WTC11 (cell line): ENCODE measurements at regions not wholly inside any gene's neighbourhood (a gene's known extent, or its start where the extent isn't known, plus 50 kb on each side); places are given as distances from the start of the nearest gene placed in this dataset.
"Not testable (repeated sequence)": the region's sequence is repeated elsewhere in the genome, so short reads cannot be mapped to it uniquely, and the experiment has no call there.

Experiments
- ATAC-seq: fragments of 200-7000 bp; cut with Tn5 transposase; 2 replicates; pipeline ENCODE4 v1.10.0; 2021; ENCODE audit warnings: mild to moderate bottlenecking, moderate library complexity
- CTCF ChIA-PET: fragments of 300-600 bp; sonication (Branson Sonifier 250); formaldehyde crosslinking; loops from one replicate; lab custom pipeline; 2021; ENCODE audit warnings: antibody characterized with exemption; lab: Charles Lee
- POLR2A ChIA-PET: fragments of 350-600 bp; sonication (Branson Sonifier 250); formaldehyde crosslinking; loops from one replicate; lab custom pipeline; 2021; ENCODE audit warnings: antibody characterized with exemption; lab: Charles Lee
- DNase-seq: peaks from one replicate; pipeline ENCODE4 v3.0.0; 2021; ENCODE audit warnings: low spot score
- H3K27ac Mint-ChIP-seq: 2 replicates; pipeline ENCODE4 v1.8.0; 2021; ENCODE audit warnings: mixed read lengths
- H3K27me3 Mint-ChIP-seq: 2 replicates; pipeline ENCODE4 v1.8.0; 2021; ENCODE audit warnings: low read depth, mild to moderate bottlenecking, moderate library complexity, mixed read lengths
- H3K36me3 Mint-ChIP-seq: 2 replicates; pipeline ENCODE4 v1.8.0; 2021; ENCODE audit warnings: mixed read lengths
- H3K4me1 Mint-ChIP-seq: 2 replicates; pipeline ENCODE4 v1.8.0; 2022; ENCODE audit warnings: mixed read lengths
- H3K4me3 Mint-ChIP-seq: 2 replicates; pipeline ENCODE4 v1.8.0; 2021; ENCODE audit warnings: mild to moderate bottlenecking, moderate library complexity, mixed read lengths
- H3K9me3 Mint-ChIP-seq: 2 replicates; pipeline ENCODE4 v1.8.0; 2021; ENCODE audit warnings: mixed read lengths
- CTCF ChIP-seq: fragments of 200-600 bp; IDR thresholded peaks from 2 replicates; pipeline ENCODE4 v1.8.0; 2022; ENCODE audit warnings: antibody characterized with exemption

GRCh38 chr4:9537101-9537500 is 92.9 kb downstream of the DEFB131A start:
- CTCF ChIA-PET, ATAC-seq, H3K4me3 Mint-ChIP-seq, DNase-seq, POLR2A ChIA-PET: not testable (repeated sequence)
- Mint-ChIP-seq H3K36me3 (peaks cover 34% of the 10 kb centered on the region), H3K27me3 (peaks cover 15% of the 10 kb centered on the region), H3K9me3 (peaks cover 13% of the 10 kb centered on the region), H3K27ac (peak overlapping the region; percentile 55; the same call in 1 of the 2 replicates), H3K4me1 (peaks cover 30% of the 10 kb centered on the region)

DNA sequence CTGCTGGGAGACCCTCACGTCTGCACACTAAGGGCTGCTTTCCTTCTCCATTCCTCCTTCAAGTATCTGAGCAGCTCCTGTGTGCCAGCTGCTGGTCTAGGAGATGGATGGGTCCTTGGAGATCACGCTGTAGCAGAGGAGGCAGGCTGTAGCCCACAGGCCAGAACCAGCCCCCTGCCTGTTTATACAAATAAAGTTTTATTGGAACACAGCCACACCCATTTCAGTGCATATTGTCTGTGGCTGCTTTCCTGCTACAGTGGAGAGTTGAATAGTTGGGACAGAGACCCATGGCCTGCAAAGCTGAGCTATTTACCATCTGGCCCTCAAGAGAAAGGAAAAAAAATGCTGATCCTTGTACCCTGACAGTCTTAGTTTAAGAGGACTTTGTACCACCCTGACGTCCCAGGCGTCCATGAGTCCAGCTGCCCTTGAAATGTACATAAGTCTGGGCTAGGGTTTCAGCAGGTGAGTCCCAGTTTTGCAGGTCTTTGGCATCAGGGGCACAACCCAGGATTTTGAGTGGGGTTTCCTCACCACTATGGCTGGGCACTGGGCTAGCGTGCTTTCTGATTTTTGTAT is 95.8 kb downstream of the DEFB131A start:
- H3K4me3 Mint-ChIP-seq, CTCF ChIA-PET, ATAC-seq, POLR2A ChIA-PET, H3K27me3 Mint-ChIP-seq, DNase-seq, H3K9me3 Mint-ChIP-seq: not testable (repeated sequence)
- Mint-ChIP-seq H3K36me3 (peaks cover 25% of the 10 kb centered on the region), H3K4me1 (peaks cover 45% of the 10 kb centered on the region), H3K27ac (peak overlapping the region; percentile 53; the same call in 1 of the 2 replicates)

DNA sequence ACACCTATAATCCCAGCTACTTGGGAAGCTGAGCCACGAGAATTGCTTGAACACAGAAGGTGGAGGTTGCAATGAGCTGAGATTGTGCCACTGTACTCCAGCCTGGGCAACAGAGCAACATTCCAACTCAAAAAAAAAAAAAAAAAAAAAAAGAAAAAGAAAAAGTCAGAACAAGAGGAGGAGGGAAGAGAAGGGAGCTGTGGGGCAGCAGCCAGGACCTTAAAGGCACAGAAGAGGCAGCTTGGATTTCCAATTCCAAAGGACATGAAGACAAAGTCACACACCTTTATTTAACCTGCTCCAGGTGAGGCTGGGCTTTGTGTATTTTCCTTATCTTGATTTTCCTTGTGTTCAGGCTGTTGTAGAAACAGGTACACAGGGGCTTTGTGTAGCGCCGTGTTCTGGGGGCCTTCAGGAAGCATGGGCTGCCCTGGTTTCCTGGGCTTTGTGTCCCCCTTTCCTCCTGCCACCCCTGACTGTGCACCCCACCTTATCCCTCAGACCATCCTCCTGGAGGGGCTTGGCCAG is 97.2 kb downstream of the DEFB131A start:
- not testable (repeated sequence) for H3K4me3 Mint-ChIP-seq, H3K27ac Mint-ChIP-seq, H3K27me3 Mint-ChIP-seq, DNase-seq, ATAC-seq
- Mint-ChIP-seq H3K9me3 (peaks cover 18% of the 10 kb centered on the region), H3K36me3 (peaks cover 33% of the 10 kb centered on the region), H3K4me1 (peaks cover 53% of the 10 kb centered on the region)
- ChIA-PET POLR2A (interaction anchor here (0.6 kb wide), 2 partner anchors 513 to 572 kb away, joined by 3 to 4 read pairs; no protein-coding TSS in a partner anchor), CTCF (interaction anchor here (1.2 kb wide), 1 partner anchor 9 kb away, joined by 5 read pairs; no protein-coding TSS in a partner anchor)

DNA sequence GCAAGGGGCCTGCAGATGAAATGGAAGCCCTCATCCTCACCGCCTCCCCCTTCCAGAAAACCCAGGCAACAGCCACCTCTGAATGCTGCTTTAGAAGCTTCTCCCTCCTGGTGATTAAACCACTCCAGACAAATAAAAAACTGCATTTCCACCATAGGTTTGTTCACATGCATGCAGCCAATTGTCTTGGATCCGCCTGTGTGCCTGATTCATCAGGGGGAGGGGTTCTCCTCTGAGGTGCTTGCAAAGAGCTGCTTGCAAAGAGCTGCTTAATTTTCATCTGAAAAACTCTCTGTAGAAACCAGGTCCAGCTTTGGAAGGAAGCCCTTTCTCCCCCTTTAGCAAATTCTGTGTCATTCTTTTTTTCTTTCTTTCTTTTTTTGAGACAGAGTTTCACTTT is 100.6 kb downstream of the DEFB131A start:
- POLR2A ChIA-PET, ATAC-seq, H3K27me3 Mint-ChIP-seq: not testable (repeated sequence)
- H3K4me1 Mint-ChIP-seq = peaks cover 65% of the 10 kb centered on the region
- DNase-seq = peak; percentile 24
- peak overlapping the region; percentile 82 for H3K27ac Mint-ChIP-seq
- CTCF ChIA-PET = interaction anchor here (1.0 to 1.3 kb wide), 2 partner anchors 13 to 33 kb away, joined by 3 read pairs; no protein-coding TSS in a partner anchor
- H3K4me3 Mint-ChIP-seq = peak overlapping the region; percentile 14; the same call in 1 of the 2 replicates
- H3K36me3 Mint-ChIP-seq = peaks cover 32% of the 10 kb centered on the region
- H3K9me3 Mint-ChIP-seq = peaks cover 15% of the 10 kb centered on the region

GRCh38 chr4:9547470-9547869 is 103.3 kb downstream of the DEFB131A start:
- POLR2A ChIA-PET, DNase-seq, ATAC-seq, H3K27me3 Mint-ChIP-seq, H3K27ac Mint-ChIP-seq, H3K4me3 Mint-ChIP-seq, CTCF ChIA-PET: not testable (repeated sequence)
- peaks cover 34% of the 10 kb centered on the region for H3K36me3 Mint-ChIP-seq
- peaks cover 47% of the 10 kb centered on the region for H3K4me1 Mint-ChIP-seq
- H3K9me3 Mint-ChIP-seq = peaks cover 27% of the 10 kb centered on the region

- H3K4me1 Mint-ChIP-seq, H3K27ac Mint-ChIP-seq, DNase-seq, H3K4me3 Mint-ChIP-seq, ATAC-seq, H3K27me3 Mint-ChIP-seq, CTCF ChIA-PET, POLR2A ChIA-PET: not testable (repeated sequence)
- Mint-ChIP-seq H3K9me3 (peaks cover 37% of the 10 kb centered on the region), H3K36me3 (peaks cover 34% of the 10 kb centered on the region)
Measured at GRCh38 chr4:9556076-9556475, 111.9 kb downstream of the DEFB131A start.

GRCh38 chr4:9577869-9578268 is 133.7 kb downstream of the DEFB131A start:
- TF ChIP-seq CTCF = peak; percentile 37; the same call in 1 of the 2 replicates
- TF ChIP-seq, all 79 proteins: peak for 1; not testable (repeated sequence) for 78
- peak; percentile 43 for DNase-seq
- H3K4me3 Mint-ChIP-seq, POLR2A ChIA-PET, ATAC-seq, H3K4me1 Mint-ChIP-seq, H3K27me3 Mint-ChIP-seq, H3K27ac Mint-ChIP-seq: not testable (repeated sequence)
- H3K36me3 Mint-ChIP-seq = peaks cover 65% of the 10 kb centered on the region
- CTCF ChIA-PET = interaction anchor here (0.6 to 1.2 kb wide), 4 partner anchors 10 to 46 kb away, joined by 3 to 4 read pairs (median 3); no protein-coding TSS in a partner anchor
- H3K9me3 Mint-ChIP-seq = peaks cover 62% of the 10 kb centered on the region

- CTCF ChIA-PET, POLR2A ChIA-PET, H3K27ac Mint-ChIP-seq: not testable (repeated sequence)
Measured at GRCh38 chr4:9582880-9583279, 138.7 kb downstream of the DEFB131A start.

More at GRCh38 chr4:9582880-9583279, 138.7 kb downstream of the DEFB131A start:
- not testable (repeated sequence) for ATAC-seq, DNase-seq, H3K4me3 Mint-ChIP-seq, H3K27me3 Mint-ChIP-seq, H3K4me1 Mint-ChIP-seq
- Mint-ChIP-seq H3K36me3 (peaks cover 46% of the 10 kb centered on the region), H3K9me3 (peaks cover 29% of the 10 kb centered on the region)
